Skin epidermis (tissue), 12 donors: ENCODE measurements at regions not wholly inside any gene's neighbourhood (a gene's known extent, or its start where the extent isn't known, plus 50 kb on each side); places are given as distances from the start of the nearest gene placed in this dataset.

Source experiments
- H3K27ac ChIP-seq, 21 experiments: fragments of 200-600 bp; sonication (generic) in 11 of 21; one replicate each; pipeline ENCODE4 v1.5.0; 2020; ENCODE audit warnings: mild to moderate bottlenecking in 3 of 21, inconsistent platforms in 2 of 21, moderate library complexity in 2 of 21
- H3K4me3 ChIP-seq, 7 experiments: fragments of 200-600 bp; sonication (generic) in 2 of 7; one replicate each; pipeline ENCODE4 v1.5.0; 2020; ENCODE audit warnings: inconsistent platforms in 2 of 7, mild to moderate bottlenecking in 2 of 7, moderate library complexity in 1 of 7

GRCh38 chr13:107835339-107836018, 379.9 kb downstream of the LIG4 start:
- no peak overlapping the region for H3K4me3 ChIP-seq

GRCh38 chr13:107834717-107835116, 380.6 kb downstream of the LIG4 start:
- H3K27ac ChIP-seq, result no peak overlapping the region

More at GRCh38 chr13:107835339-107836018, 379.9 kb downstream of the LIG4 start:
- no peak overlapping the region for H3K27ac ChIP-seq

GRCh38 chr13:107834281-107834680, 381.1 kb downstream of the LIG4 start:
- H3K27ac ChIP-seq, result no peak overlapping the region
- no peak overlapping the region for H3K4me3 ChIP-seq

More at GRCh38 chr13:107834717-107835116, 380.6 kb downstream of the LIG4 start:
- H3K4me3 ChIP-seq, result no peak overlapping the region

- Histone ChIP-seq H3K27ac (no peak overlapping the region), H3K4me3 (no peak overlapping the region)
Measured at GRCh38 chr13:107832500-107833100, 382.7 kb downstream of the LIG4 start.

GRCh38 chr13:107830804-107831203, 384.5 kb downstream of the LIG4 start:
- Histone ChIP-seq H3K4me3 (no peak overlapping the region), H3K27ac (no peak overlapping the region)

GRCh38 chr13:107827840-107828549, 387.3 kb downstream of the LIG4 start:
- H3K4me3 ChIP-seq, result no peak overlapping the region
- H3K27ac ChIP-seq, result no peak overlapping the region

GRCh38 chr13:107824635-107825034, 390.7 kb downstream of the LIG4 start:
- H3K27ac ChIP-seq, result no peak overlapping the region
- H3K4me3 ChIP-seq, result no peak overlapping the region

- Histone ChIP-seq H3K27ac (no peak overlapping the region), H3K4me3 (no peak overlapping the region)
Measured at GRCh38 chr13:107822006-107822405, 393.3 kb downstream of the LIG4 start.

- no peak overlapping the region for H3K4me3 ChIP-seq
Measured at GRCh38 chr13:107821492-107821891, 393.8 kb downstream of the LIG4 start.

GRCh38 chr13:107819071-107819470, 396.3 kb downstream of the LIG4 start:
- no peak overlapping the region for H3K27ac ChIP-seq
- H3K4me3 ChIP-seq, result no peak overlapping the region

More at GRCh38 chr13:107821492-107821891, 393.8 kb downstream of the LIG4 start:
- no peak overlapping the region for H3K27ac ChIP-seq

GRCh38 chr13:107817647-107818287, 397.6 kb downstream of the LIG4 start:
- Histone ChIP-seq H3K4me3 (no peak overlapping the region), H3K27ac (no peak overlapping the region)

GRCh38 chr13:107812014-107812412, 403.3 kb downstream of the LIG4 start:
- peak overlapping the region in 1 of 21 experiments; percentile 1 for H3K27ac ChIP-seq
- no peak overlapping the region for H3K4me3 ChIP-seq

- H3K27ac ChIP-seq, result peak overlapping the region in 1 of 21 experiments; percentile 1
- no peak overlapping the region for H3K4me3 ChIP-seq
Measured at GRCh38 chr13:107811233-107812013, 403.9 kb downstream of the LIG4 start.

- no peak overlapping the region for H3K27ac ChIP-seq
- H3K4me3 ChIP-seq, result no peak overlapping the region
Measured at GRCh38 chr13:107809125-107809524, 406.2 kb downstream of the LIG4 start.

GRCh38 chr13:107808389-107808788, 406.9 kb downstream of the LIG4 start:
- no peak overlapping the region for H3K4me3 ChIP-seq
- H3K27ac ChIP-seq, result no peak overlapping the region

GRCh38 chr13:107807306-107808073, 407.8 kb downstream of the LIG4 start:
- H3K27ac ChIP-seq, result no peak overlapping the region

GRCh38 chr13:107806726-107807125, 408.6 kb downstream of the LIG4 start:
- Histone ChIP-seq H3K4me3 (no peak overlapping the region), H3K27ac (no peak overlapping the region)

More at GRCh38 chr13:107807306-107808073, 407.8 kb downstream of the LIG4 start:
- no peak overlapping the region for H3K4me3 ChIP-seq

GRCh38 chr13:107803822-107804495, 411.4 kb downstream of the LIG4 start:
- Histone ChIP-seq H3K27ac (no peak overlapping the region), H3K4me3 (no peak overlapping the region)
